Erythroblast (primary cell): ENCODE measurements at regions not wholly inside any gene's neighbourhood (a gene's known extent, or its start where the extent isn't known, plus 50 kb on each side); places are given as distances from the start of the nearest gene placed in this dataset.

Source experiments
- GATA1 ChIP-seq: IDR thresholded peaks from 2 replicates; pipeline ENCODE4 v1.6.1; 2011; ENCODE audit warnings: low read depth, mild to moderate bottlenecking, control low read depth, low read length, moderate library complexity
- POLR2A ChIP-seq: IDR thresholded peaks from 2 replicates; pipeline ENCODE4 v1.6.1; 2011; ENCODE audit warnings: mild to moderate bottlenecking, low read length

DNA sequence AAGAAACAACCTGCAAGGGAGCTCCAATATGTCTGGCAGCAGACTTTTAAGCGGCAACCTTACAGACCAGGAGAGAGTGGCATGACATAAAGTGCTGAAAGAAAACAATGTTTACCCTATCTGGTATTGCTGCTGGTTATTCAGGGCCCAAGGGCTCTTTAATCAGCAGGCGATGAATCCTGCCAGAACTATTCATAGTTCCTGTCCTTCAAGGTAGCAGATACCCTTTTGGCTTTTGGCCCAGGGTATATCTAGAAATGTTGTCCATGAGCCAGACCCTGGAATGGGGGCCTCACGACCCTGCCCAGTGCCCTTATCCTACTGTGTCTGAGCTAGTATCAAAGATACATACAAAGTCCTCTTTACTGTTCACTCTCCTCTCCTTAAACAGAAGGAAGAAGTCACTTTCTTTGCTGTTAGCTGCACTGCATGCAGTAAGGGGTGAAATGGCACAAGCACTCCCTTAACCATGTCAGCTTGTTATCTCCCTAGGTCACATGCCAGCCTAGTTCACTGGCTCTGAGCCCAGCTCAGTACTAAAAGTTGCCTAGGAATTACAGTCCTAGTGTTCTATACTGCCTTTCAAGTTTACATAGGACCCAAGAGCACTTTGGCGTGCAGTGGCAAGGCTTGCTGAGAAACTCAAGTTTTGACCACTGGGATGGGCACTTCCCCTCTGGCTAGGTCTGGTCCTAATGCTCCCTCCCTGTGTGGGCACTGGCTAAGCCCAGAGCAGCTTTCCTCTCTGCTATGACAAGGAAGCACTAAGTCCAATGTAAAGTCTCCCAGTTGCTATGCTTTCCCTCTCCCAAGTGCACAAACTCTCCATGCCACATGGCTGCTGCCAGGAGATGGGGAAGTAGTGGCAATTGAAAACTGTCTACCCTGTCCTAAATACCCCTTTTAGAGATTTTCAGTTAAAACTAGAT is 122.0 kb downstream of the HTR1B start:
- TF ChIP-seq POLR2A (no peak), GATA1 (no peak)
